Gastroesophageal sphincter (tissue), 4 donors: ENCODE measurements at regions not wholly inside any gene's neighbourhood (a gene's known extent, or its start where the extent isn't known, plus 50 kb on each side); places are given as distances from the start of the nearest gene placed in this dataset.

Experiments
- ATAC-seq: fragments of 150-250 bp; one replicate; pipeline ENCODE4 v1.9.1; 2016; ENCODE audit warnings: mild to moderate bottlenecking, moderate library complexity
- H3K27ac ChIP-seq, 4 donors: fragments of 200-600 bp; sonication (generic) in 3 of 4; 1 replicate in 3 of 4; 2 replicates in 1 of 4; pipeline ENCODE4 v1.5.1; 2016 to 2019
- H3K27me3 ChIP-seq: fragments of 200-600 bp; sonication (generic); one replicate; pipeline ENCODE4 v1.5.1; 2019
- H3K36me3 ChIP-seq, 2 donors: fragments of 200-600 bp; sonication (generic); one replicate each; pipeline ENCODE4 v1.5.1; 2019; ENCODE audit warnings: control low read depth in 1 of 2
- H3K4me1 ChIP-seq, 3 donors: fragments of 200-600 bp; sonication (generic); 1 replicate in 2 of 3; 2 replicates in 1 of 3; pipeline ENCODE4 v1.5.1; 2016 to 2019; ENCODE audit warnings: control low read depth in 2 of 3
- H3K4me3 ChIP-seq, 2 donors: fragments of 200-600 bp; sonication (generic); one replicate each; pipeline ENCODE4 v1.5.1; 2019; ENCODE audit warnings: mild to moderate bottlenecking in 1 of 2, moderate library complexity in 1 of 2
- H3K9me3 ChIP-seq, 3 donors: fragments of 200-600 bp; sonication (generic); one replicate each; pipeline ENCODE4 v1.5.1; 2017 to 2019; ENCODE audit warnings: control low read depth in 2 of 3
- EP300 ChIP-seq: sonication (generic); formaldehyde crosslinking; IDR thresholded peaks from one replicate; pipeline ENCODE4 v1.6.1; 2017; ENCODE audit warnings: antibody characterized with exemption, mild to moderate bottlenecking
- POLR2A ChIP-seq, 2 donors: fragments of 450-650 bp; IDR thresholded peaks; one replicate each; pipeline ENCODE4 v1.6.1; 2017; ENCODE audit warnings: antibody characterized with exemption in 2 of 2, mild to moderate bottlenecking in 2 of 2, moderate library complexity in 1 of 2
- POLR2AphosphoS5 ChIP-seq: sonication (generic); formaldehyde crosslinking; IDR thresholded peaks from one replicate; pipeline ENCODE4 v1.6.1; 2017; ENCODE audit warnings: antibody characterized with exemption
- WGBS, 2 donors: methylation state at CpG; one replicate each; pipeline ENCODE4 v1.1.5; 2018; ENCODE audit warnings: low coverage in 1 of 2; 5-methylcytosine and 5-hydroxymethylcytosine counted together
- TF ChIP-seq, protein P1 (sequence below), 4 experiments: fragments of 200-600 bp in 2 of 4; fragments of 450-650 bp in 2 of 4; sonication (generic) in 1 of 4; IDR thresholded peaks; one replicate each; pipeline ENCODE4 v1.5.1; 2017 to 2019; ENCODE audit warnings: antibody characterized with exemption in 4 of 4, mild to moderate bottlenecking in 2 of 4, moderate library complexity in 2 of 4

DNA sequence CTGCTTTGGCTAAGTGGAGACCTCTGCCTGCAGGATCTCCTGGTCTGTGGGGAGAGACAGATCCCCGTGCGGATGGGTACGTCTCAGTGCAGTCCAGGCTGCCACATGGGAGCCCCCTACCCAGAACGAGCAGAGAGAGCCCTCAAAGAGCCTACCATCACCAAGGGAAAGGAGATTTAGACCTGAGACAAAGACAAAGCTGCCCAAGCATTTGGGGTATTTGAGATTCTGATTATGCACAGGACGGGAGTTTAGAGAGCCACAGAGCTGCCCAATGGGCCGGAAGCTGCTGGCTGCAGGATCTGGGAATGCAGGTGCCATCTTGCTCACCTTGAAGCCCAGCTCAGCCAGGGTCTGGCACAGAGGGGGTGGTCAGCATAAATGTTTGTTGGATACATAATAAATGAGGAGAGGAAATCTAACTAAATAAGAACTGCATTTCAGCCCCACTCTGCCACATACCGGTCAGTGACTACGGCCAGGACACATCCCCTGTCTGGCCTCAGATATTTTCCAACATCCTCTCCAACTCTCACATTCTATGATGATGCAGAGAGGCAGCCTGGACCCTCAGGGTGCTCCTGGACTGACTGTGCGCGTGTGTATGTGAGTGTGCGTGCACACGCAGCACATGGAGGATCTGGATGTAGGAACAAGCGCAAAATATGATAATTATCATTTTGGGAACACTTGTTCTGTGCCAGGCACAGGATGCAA, 157.8 kb downstream of the FGF18 start:
- no peak overlapping the region for H3K27ac ChIP-seq

DNA sequence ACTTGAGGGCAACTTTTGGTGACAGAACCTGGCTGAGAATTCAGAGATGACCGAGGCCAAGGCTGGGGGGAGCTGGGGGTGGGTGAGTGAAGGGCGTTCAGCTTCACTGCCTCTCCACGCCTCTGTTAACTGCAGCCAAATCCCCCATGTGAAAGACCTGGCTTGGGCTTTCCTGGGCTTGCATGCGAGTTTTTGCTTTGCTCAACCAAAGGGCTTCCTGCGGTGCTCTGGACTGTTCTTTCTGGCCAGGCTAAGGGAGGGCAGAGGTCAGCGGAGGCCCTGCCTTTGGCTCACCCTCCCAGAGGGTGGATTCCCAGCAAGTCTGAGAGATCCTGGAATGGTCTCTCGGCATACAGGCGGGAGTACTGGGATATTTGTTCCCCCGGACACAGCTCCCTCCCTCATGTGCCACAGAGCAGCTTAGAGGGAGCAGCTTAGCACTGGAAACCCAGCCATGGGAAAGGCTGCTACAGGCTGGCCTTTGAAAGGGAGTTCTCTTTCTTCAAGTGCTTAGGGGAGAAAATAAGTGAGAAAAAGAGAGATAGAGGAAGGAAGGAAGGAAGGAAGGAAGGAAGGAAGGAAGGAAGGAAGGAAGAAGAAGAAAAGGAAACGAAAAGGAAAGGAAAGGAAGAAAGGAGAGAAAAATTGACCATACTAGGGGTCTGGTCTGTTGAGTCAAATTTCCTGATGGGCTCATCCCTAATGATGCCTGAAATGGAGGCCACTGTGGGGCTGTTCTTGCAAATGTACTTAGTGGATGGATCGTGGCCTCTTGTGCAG, 158.8 kb downstream of the FGF18 start:
- peak overlapping the region in 3 of 4 donors; percentile 51 to 68 (median 65) for H3K27ac ChIP-seq
- TF ChIP-seq POLR2AphosphoS5, result peak; percentile 44
- TF ChIP-seq, protein P1, sequence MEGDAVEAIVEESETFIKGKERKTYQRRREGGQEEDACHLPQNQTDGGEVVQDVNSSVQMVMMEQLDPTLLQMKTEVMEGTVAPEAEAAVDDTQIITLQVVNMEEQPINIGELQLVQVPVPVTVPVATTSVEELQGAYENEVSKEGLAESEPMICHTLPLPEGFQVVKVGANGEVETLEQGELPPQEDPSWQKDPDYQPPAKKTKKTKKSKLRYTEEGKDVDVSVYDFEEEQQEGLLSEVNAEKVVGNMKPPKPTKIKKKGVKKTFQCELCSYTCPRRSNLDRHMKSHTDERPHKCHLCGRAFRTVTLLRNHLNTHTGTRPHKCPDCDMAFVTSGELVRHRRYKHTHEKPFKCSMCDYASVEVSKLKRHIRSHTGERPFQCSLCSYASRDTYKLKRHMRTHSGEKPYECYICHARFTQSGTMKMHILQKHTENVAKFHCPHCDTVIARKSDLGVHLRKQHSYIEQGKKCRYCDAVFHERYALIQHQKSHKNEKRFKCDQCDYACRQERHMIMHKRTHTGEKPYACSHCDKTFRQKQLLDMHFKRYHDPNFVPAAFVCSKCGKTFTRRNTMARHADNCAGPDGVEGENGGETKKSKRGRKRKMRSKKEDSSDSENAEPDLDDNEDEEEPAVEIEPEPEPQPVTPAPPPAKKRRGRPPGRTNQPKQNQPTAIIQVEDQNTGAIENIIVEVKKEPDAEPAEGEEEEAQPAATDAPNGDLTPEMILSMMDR (IDR thresholded peaks at IDR 0.05), result no peak
- H3K4me3 ChIP-seq, result no peak overlapping the region
- H3K36me3 ChIP-seq, result no peaks in the 10 kb centered on the region
- 33 to 78% methylated on average over 1 to 2 of the region's 11 CpGs for WGBS, 2 donors
- H3K4me1 ChIP-seq, result peaks cover 0 to 29% (median 3%) of the 10 kb centered on the region in 3 donors
- peak; percentile 73 for ATAC-seq
- peaks cover 9% of the 10 kb centered on the region for H3K27me3 ChIP-seq
- peaks cover 0 to 10% (median 0%) of the 10 kb centered on the region in 3 donors for H3K9me3 ChIP-seq

More for the DNA sequence above, 157.8 kb downstream of the FGF18 start:
- ATAC-seq, result no peak
- H3K27me3 ChIP-seq, result peaks cover 9% of the 10 kb centered on the region
- 58 to 83% methylated on average over 3 to 4 of the region's 13 CpGs for WGBS, 2 donors
- H3K36me3 ChIP-seq, result no peaks in the 10 kb centered on the region
- H3K4me3 ChIP-seq, result no peak overlapping the region
- peaks cover 0 to 10% (median 0%) of the 10 kb centered on the region in 3 donors for H3K9me3 ChIP-seq
- TF ChIP-seq POLR2A (IDR thresholded peaks at IDR 0.05) (no peak), POLR2AphosphoS5 (no peak), EP300 (no peak)
- TF ChIP-seq, protein P1 (IDR thresholded peaks at IDR 0.05), result no peak
- peaks cover 0 to 29% (median 3%) of the 10 kb centered on the region in 3 donors for H3K4me1 ChIP-seq

DNA sequence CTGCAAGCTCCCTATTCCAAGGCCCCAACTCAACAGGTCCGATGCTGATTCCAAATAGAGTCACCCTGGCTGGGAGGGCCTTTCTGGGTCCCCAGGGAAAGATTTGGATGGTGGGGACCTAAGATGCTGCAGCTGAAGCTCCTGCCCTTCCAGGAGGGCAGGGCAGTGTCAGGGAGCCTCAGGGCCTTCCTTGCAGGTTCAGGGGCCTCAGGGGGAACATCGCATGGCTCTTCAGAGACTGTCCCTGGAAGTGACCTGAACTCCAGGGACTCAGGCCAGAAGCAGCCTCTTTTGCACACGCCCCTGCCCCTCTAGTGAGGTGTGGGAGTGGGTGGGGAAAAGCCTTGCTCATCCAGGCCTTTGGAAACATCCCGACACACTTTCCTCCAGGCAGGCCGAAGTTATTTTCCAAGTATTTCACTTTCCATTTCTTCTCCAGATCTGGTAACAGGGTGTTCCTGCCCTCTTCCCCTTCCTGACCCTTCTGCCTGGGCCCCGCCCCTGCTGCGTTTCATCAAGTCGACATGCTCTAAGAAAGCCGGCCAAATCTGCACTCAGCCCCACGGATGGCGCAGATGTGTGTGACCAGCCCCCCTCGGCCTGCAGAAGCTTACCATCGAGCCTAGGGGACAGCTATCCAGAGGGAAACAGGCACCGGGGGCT, 159.5 kb downstream of the FGF18 start:
- WGBS, 2 donors, result 53% methylated on average over 8 of the region's 14 CpGs; no CpG with 5 or more reads in 1 of the 2 donors
- Histone ChIP-seq H3K36me3 (no peaks in the 10 kb centered on the region), H3K4me1 (peaks cover 0 to 29% (median 3%) of the 10 kb centered on the region in 3 donors), H3K9me3 (peaks cover 0 to 10% (median 0%) of the 10 kb centered on the region in 3 donors), H3K27ac (peak overlapping the region in 3 of 4 donors; percentile 51 to 68 (median 65)), H3K27me3 (peaks cover 9% of the 10 kb centered on the region), H3K4me3 (no peak overlapping the region)
- TF ChIP-seq, protein P1 (IDR thresholded peaks at IDR 0.05), result no peak
- TF ChIP-seq POLR2AphosphoS5 (peak; percentile 52), EP300 (no peak), POLR2A (IDR thresholded peaks at IDR 0.05) (no peak)
- ATAC-seq, result peak; percentile 57

DNA sequence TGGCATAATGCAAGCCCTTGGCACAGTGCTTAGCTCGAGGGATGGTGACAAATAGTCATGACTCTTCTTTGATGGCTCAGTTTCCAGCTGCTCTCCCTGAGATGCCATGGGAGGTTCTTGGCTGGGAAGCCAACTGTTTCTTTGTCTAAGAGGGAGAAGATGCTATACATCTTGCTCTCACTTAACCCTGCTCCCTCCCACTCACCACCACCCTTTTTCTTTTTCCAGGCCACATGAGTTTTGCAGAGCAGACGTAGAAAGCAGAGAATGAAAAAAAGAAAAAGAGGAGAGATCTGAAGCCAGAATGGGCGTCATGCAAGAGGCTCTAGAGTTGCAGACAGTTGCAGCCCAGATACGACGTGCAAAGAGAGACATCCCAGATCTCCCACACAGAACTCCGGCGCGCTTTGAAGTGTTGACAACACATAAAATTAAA, 160.5 kb downstream of the FGF18 start:
- Histone ChIP-seq H3K36me3 (no peaks in the 10 kb centered on the region), H3K27me3 (peaks cover 9% of the 10 kb centered on the region), H3K4me1 (peaks cover 0 to 29% (median 3%) of the 10 kb centered on the region in 3 donors), H3K27ac (peak overlapping the region in 2 of 4 donors; percentile 65 to 68), H3K4me3 (no peak overlapping the region), H3K9me3 (peaks cover 0 to 10% (median 0%) of the 10 kb centered on the region in 3 donors)
- no peak for ATAC-seq
- WGBS, 2 donors, result 33 to 60% methylated on average over 7 of the region's 8 CpGs
- TF ChIP-seq EP300, result no peak
- TF ChIP-seq, protein P1 (IDR thresholded peaks at IDR 0.05), result no peak
- no peak for TF ChIP-seq POLR2AphosphoS5
- TF ChIP-seq POLR2A (IDR thresholded peaks at IDR 0.05), result no peak
